SK-N-SH (cell line): ENCODE measurements at regions not wholly inside any gene's neighbourhood (a gene's known extent, or its start where the extent isn't known, plus 50 kb on each side); places are given as distances from the start of the nearest gene placed in this dataset.

Source experiments
- CTCF ChIA-PET: fragments of 300-600, 350-600 bp; formaldehyde crosslinking; extraction: SDS; loops from one replicate; lab custom pipeline; 2021; lab: Yijun Ruan, JAX
- POLR2A ChIA-PET: fragments of 350-600 bp; sonication (Branson Sonifier 250); formaldehyde crosslinking; extraction: SDS; loops from one replicate; lab custom pipeline; 2020; ENCODE audit warnings: antibody characterized with exemption, inconsistent platforms; lab: Yijun Ruan, JAX
- DNase-seq: peaks from one replicate; pipeline ENCODE4 v3.0.0; 2012
- H2AFZ ChIP-seq: fragments of 200-600 bp; sonication (generic); 2 replicates; pipeline ENCODE4 v1.8.1; 2016; ENCODE audit warnings: antibody characterized with exemption, mild to moderate bottlenecking, low read depth
- H3F3A ChIP-seq: fragments of 200-600 bp; sonication (generic); replicated peaks from 2 replicates; pipeline ENCODE3; 2016; ENCODE audit warnings: antibody characterized with exemption, mild to moderate bottlenecking; ENCODE audit not compliant: insufficient read depth
- H3K27ac ChIP-seq, 2 experiments: fragments of 200-500 bp in 1 of 2; fragments of 200-600 bp in 1 of 2; sonication (Bioruptor generic) in 1 of 2; sonication (generic), shearing (Covaris generic) in 1 of 2; 2 replicates each; pipeline versions ENCODE4 v1.5.1 to v1.6.1; 2014 to 2016; ENCODE audit warnings: low read depth in 2 of 2, inconsistent platforms in 1 of 2, low read length in 1 of 2, mild to moderate bottlenecking in 1 of 2, mixed read lengths in 1 of 2
- H3K27me3 ChIP-seq: fragments of 200-600 bp; sonication (generic), shearing (Covaris generic); 2 replicates; pipeline ENCODE4 v1.6.1; 2016; ENCODE audit warnings: mixed run types; ENCODE audit not compliant: insufficient read depth
- H3K36me3 ChIP-seq, 2 experiments: fragments of 200-500 bp in 1 of 2; fragments of 200-600 bp in 1 of 2; sonication (Bioruptor generic) in 1 of 2; sonication (generic) in 1 of 2; replicated peaks in 1 of 2; 2 replicates each; pipeline versions ENCODE3 to v1.5.1; 2014 to 2016; ENCODE audit warnings: low read length in 1 of 2, mild to moderate bottlenecking in 1 of 2; ENCODE audit not compliant: insufficient read depth in 2 of 2, control insufficient read depth in 1 of 2
- H3K4me1 ChIP-seq, 2 experiments: fragments of 200-500 bp in 1 of 2; fragments of 200-600 bp in 1 of 2; sonication (Bioruptor generic) in 1 of 2; sonication (generic), shearing (Covaris generic) in 1 of 2; 2 replicates each; pipeline versions ENCODE4 v1.5.1 to v1.6.1; 2014 to 2016; ENCODE audit warnings: low read depth in 1 of 2, low read length in 1 of 2, mixed run types in 1 of 2; ENCODE audit not compliant: insufficient read depth in 2 of 2, control insufficient read depth in 1 of 2
- H3K4me2 ChIP-seq: fragments of 200-600 bp; sonication (generic), shearing (Covaris generic); 2 replicates; pipeline ENCODE4 v1.6.1; 2017; ENCODE audit warnings: mixed run types
- H3K4me3 ChIP-seq, 2 experiments: fragments of 200-500 bp in 1 of 2; fragments of 200-600 bp in 1 of 2; sonication (Bioruptor generic) in 1 of 2; sonication (generic), shearing (Covaris generic) in 1 of 2; 2 replicates each; pipeline versions ENCODE4 v1.5.1 to v1.8.1; 2014 to 2016; ENCODE audit warnings: low read depth in 2 of 2, inconsistent platforms in 1 of 2, low read length in 1 of 2, mild to moderate bottlenecking in 1 of 2, mixed read lengths in 1 of 2, moderate library complexity in 1 of 2
- H3K79me2 ChIP-seq: fragments of 200-600 bp; sonication (generic); 2 replicates; pipeline ENCODE4 v1.8.1; 2017; ENCODE audit warnings: mild to moderate bottlenecking; ENCODE audit not compliant: insufficient read depth
- H3K9ac ChIP-seq: fragments of 200-600 bp; sonication (generic); 2 replicates; pipeline ENCODE4 v1.6.1; 2017; ENCODE audit warnings: mixed run types
- H3K9me2 ChIP-seq: fragments of 200-600 bp; sonication (generic); 2 replicates; pipeline ENCODE4 v1.6.1; 2017; ENCODE audit warnings: mixed run types
- H3K9me3 ChIP-seq: fragments of 200-600 bp; sonication (generic); 2 replicates; pipeline ENCODE4 v1.6.1; 2017; ENCODE audit warnings: mixed run types, mild to moderate bottlenecking, moderate library complexity
- H4K20me1 ChIP-seq: fragments of 200-600 bp; sonication (generic); 2 replicates; pipeline ENCODE4 v1.6.1; 2017; ENCODE audit warnings: mild to moderate bottlenecking, mixed run types; ENCODE audit not compliant: insufficient read depth
- EP300 ChIP-seq, 2 experiments: IDR thresholded peaks; 2 replicates each; pipeline versions ENCODE4 v1.4.0 to v1.6.1; 2012; ENCODE audit warnings: borderline replicate concordance in 1 of 2, low read depth in 1 of 2, low read length in 1 of 2
- FOSL2 ChIP-seq: IDR thresholded peaks from 2 replicates; pipeline ENCODE4 v1.4.0; 2012; ENCODE audit warnings: low read depth, mild to moderate bottlenecking, moderate library complexity, borderline replicate concordance
- FOXM1 ChIP-seq: IDR thresholded peaks from 2 replicates; pipeline ENCODE4 v1.4.0; 2012; ENCODE audit warnings: low read depth, mild to moderate bottlenecking
- JUND ChIP-seq: IDR thresholded peaks from 2 replicates; pipeline ENCODE4 v1.4.0; 2012
- MEF2A ChIP-seq: IDR thresholded peaks from 2 replicates; pipeline ENCODE4 v1.4.0; 2012; ENCODE audit warnings: low read depth, borderline replicate concordance
- MXI1 ChIP-seq: IDR thresholded peaks from 2 replicates; pipeline ENCODE4 v1.6.1; 2012; ENCODE audit warnings: mild to moderate bottlenecking, low read depth, low read length, improper control_type of control experiment
- NFIC ChIP-seq: IDR thresholded peaks from 2 replicates; pipeline ENCODE4 v1.4.0; 2012; ENCODE audit warnings: borderline replicate concordance
- NRF1 ChIP-seq: IDR thresholded peaks from 2 replicates; pipeline ENCODE4 v1.6.1; 2012; ENCODE audit warnings: low read depth, mild to moderate bottlenecking, low read length
- POLR2AphosphoS5 ChIP-seq: IDR thresholded peaks from 2 replicates; pipeline ENCODE4 v1.6.1; 2012; ENCODE audit warnings: low read depth, low read length
- RAD21 ChIP-seq: IDR thresholded peaks from 2 replicates; pipeline ENCODE4 v1.6.1; 2012; ENCODE audit warnings: mild to moderate bottlenecking, low read length
- RFX5 ChIP-seq: IDR thresholded peaks from 2 replicates; pipeline ENCODE4 v1.6.1; 2012; ENCODE audit warnings: mild to moderate bottlenecking, improper control_type of control experiment, low read length
- SIN3A ChIP-seq: IDR thresholded peaks from 2 replicates; pipeline ENCODE4 v1.6.1; 2012; ENCODE audit warnings: low read depth, mild to moderate bottlenecking, low read length, moderate library complexity, borderline replicate concordance
- TCF12 ChIP-seq: IDR thresholded peaks from 2 replicates; pipeline ENCODE4 v1.4.0; 2012
- YY1 ChIP-seq: IDR thresholded peaks from 2 replicates; pipeline ENCODE4 v1.4.0; 2012; ENCODE audit warnings: low read depth, mild to moderate bottlenecking
- WGBS: methylation state at CpG from one replicate; pipeline ENCODE4 v1.1.6; 2017; ENCODE audit warnings: low lambda C conversion rate; 5-methylcytosine and 5-hydroxymethylcytosine counted together
- TF ChIP-seq, protein P1 (sequence below): IDR thresholded peaks from 2 replicates; pipeline ENCODE4 v1.4.0; 2012; ENCODE audit warnings: low read depth, borderline replicate concordance
- TF ChIP-seq, protein P2 (sequence below): IDR thresholded peaks from 2 replicates; pipeline ENCODE4 v1.6.1; 2012; ENCODE audit warnings: mild to moderate bottlenecking, low read depth, low read length, moderate library complexity
- TF ChIP-seq, protein P3 (sequence below): IDR thresholded peaks from 2 replicates; pipeline ENCODE4; 2012

DNA sequence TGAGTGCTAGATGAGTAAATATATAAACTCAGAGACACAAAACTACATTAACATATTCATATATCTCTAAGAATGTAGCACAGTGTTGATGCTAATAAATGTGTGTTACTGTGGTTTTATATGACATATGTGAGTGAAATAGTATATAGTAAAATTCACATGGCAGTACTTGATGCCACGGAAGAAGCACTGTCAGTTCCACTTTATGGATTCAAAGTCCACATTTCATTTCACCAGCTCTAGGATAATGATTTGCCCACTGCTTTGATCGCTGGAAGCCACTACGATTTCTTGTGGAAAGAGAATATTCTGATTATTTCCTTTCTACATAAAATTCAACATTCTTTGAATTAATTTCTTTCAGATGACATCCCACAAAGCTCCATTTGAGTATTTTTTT is 181.2 kb downstream of the GBA3 start:
- Histone ChIP-seq H3F3A (no peaks in the 10 kb centered on the region), H2AFZ (no peak overlapping the region), H3K9me2 (no peaks in the 10 kb centered on the region), H4K20me1 (no peaks in the 10 kb centered on the region), H3K4me2 (no peak overlapping the region), H3K9ac (no peak overlapping the region), H3K4me3 (no peak overlapping the region), H3K4me1 (no peaks in the 10 kb centered on the region), H3K79me2 (no peaks in the 10 kb centered on the region), H3K27me3 (no peaks in the 10 kb centered on the region), H3K9me3 (no peaks in the 10 kb centered on the region), H3K27ac (no peak overlapping the region), H3K36me3 (no peaks in the 10 kb centered on the region)
- no peak for DNase-seq
- ChIA-PET CTCF (interaction anchor here (4.0 kb wide), 1 partner anchor 23 kb away, joined by 15 read pairs; no protein-coding TSS in a partner anchor), POLR2A (no interaction called here)
- 0% methylated on average over 3 of the region's 3 CpGs for WGBS
- TF ChIP-seq, protein P1, sequence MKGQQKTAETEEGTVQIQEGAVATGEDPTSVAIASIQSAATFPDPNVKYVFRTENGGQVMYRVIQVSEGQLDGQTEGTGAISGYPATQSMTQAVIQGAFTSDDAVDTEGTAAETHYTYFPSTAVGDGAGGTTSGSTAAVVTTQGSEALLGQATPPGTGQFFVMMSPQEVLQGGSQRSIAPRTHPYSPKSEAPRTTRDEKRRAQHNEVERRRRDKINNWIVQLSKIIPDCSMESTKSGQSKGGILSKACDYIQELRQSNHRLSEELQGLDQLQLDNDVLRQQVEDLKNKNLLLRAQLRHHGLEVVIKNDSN, result no peak
- TF ChIP-seq MXI1, result no peak

DNA sequence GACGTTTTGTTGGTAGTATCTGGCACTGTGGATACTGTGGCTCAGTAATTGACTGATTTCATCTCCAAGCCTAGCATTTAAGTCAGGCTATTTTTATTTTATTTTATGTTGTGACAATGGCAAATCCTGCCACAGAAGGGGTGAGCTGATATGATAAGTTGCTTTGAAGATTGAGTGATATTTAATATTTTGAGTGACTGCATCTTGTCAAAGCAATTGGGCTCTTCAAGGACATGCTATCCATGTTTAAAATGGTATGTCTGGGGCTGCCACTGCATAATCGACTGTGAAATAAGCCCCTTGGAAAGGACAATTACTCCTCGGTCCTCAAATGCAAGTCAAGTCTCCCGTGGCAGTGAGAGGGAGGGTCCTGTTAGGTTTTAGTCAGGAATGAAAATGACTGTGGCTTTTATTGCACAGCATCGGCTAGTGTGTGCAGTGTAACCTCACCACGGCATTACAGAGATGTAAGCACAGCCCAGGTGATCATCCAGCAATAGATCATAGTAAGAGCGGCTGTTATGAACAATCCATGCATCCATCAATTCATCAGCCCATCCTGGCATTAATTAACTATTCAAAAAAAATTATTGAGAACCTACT is 178.2 kb downstream of the GBA3 start:
- ChIA-PET POLR2A (no interaction called here), CTCF (interaction anchor here (0.8 kb wide), 1 partner anchor 27 kb away, joined by 3 read pairs; no protein-coding TSS in a partner anchor)
- 1% methylated on average over 7 of the region's 7 CpGs for WGBS
- H3K27me3 ChIP-seq, result no peaks in the 10 kb centered on the region
- no peak overlapping the region for H3K4me3 ChIP-seq
- H3K9me3 ChIP-seq, result no peaks in the 10 kb centered on the region
- no peak overlapping the region for H3K27ac ChIP-seq
- no peaks in the 10 kb centered on the region for H3K4me1 ChIP-seq
- DNase-seq, result no peak
- no peaks in the 10 kb centered on the region for H3K36me3 ChIP-seq
- H4K20me1 ChIP-seq, result no peaks in the 10 kb centered on the region
- H3K9ac ChIP-seq, result no peak overlapping the region
- H2AFZ ChIP-seq, result no peak overlapping the region
- H3K79me2 ChIP-seq, result no peaks in the 10 kb centered on the region
- TF ChIP-seq, protein P2, sequence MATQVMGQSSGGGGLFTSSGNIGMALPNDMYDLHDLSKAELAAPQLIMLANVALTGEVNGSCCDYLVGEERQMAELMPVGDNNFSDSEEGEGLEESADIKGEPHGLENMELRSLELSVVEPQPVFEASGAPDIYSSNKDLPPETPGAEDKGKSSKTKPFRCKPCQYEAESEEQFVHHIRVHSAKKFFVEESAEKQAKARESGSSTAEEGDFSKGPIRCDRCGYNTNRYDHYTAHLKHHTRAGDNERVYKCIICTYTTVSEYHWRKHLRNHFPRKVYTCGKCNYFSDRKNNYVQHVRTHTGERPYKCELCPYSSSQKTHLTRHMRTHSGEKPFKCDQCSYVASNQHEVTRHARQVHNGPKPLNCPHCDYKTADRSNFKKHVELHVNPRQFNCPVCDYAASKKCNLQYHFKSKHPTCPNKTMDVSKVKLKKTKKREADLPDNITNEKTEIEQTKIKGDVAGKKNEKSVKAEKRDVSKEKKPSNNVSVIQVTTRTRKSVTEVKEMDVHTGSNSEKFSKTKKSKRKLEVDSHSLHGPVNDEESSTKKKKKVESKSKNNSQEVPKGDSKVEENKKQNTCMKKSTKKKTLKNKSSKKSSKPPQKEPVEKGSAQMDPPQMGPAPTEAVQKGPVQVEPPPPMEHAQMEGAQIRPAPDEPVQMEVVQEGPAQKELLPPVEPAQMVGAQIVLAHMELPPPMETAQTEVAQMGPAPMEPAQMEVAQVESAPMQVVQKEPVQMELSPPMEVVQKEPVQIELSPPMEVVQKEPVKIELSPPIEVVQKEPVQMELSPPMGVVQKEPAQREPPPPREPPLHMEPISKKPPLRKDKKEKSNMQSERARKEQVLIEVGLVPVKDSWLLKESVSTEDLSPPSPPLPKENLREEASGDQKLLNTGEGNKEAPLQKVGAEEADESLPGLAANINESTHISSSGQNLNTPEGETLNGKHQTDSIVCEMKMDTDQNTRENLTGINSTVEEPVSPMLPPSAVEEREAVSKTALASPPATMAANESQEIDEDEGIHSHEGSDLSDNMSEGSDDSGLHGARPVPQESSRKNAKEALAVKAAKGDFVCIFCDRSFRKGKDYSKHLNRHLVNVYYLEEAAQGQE, result no peak
- TF ChIP-seq FOXM1 (no peak), EP300 (IDR thresholded peaks at IDR 0.05; ENCODE audit: borderline replicate concordance in 1 of 2, low read depth in 1 of 2, low read length in 1 of 2) (no peak), NFIC (no peak), NRF1 (no peak), POLR2AphosphoS5 (no peak), RAD21 (no peak), MEF2A (no peak), TCF12 (no peak), RFX5 (no peak), SIN3A (no peak), YY1 (no peak), JUND (no peak), FOSL2 (no peak)
- TF ChIP-seq, protein P3, sequence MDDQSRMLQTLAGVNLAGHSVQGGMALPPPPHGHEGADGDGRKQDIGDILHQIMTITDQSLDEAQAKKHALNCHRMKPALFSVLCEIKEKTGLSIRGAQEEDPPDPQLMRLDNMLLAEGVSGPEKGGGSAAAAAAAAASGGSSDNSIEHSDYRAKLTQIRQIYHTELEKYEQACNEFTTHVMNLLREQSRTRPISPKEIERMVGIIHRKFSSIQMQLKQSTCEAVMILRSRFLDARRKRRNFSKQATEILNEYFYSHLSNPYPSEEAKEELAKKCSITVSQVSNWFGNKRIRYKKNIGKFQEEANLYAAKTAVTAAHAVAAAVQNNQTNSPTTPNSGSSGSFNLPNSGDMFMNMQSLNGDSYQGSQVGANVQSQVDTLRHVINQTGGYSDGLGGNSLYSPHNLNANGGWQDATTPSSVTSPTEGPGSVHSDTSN, result no peak
- TF ChIP-seq, protein P1, result no peak
- TF ChIP-seq, all 33 proteins: peak for 0
- no peaks in the 10 kb centered on the region for H3F3A ChIP-seq
- no peak overlapping the region for H3K4me2 ChIP-seq
- no peaks in the 10 kb centered on the region for H3K9me2 ChIP-seq
